Caco-2 (cell line): ENCODE measurements at regions not wholly inside any gene's neighbourhood (a gene's known extent, or its start where the extent isn't known, plus 50 kb on each side); places are given as distances from the start of the nearest gene placed in this dataset.

ENCODE experiments used
- BruUV-seq: library from RNA; stranded (reverse); fragments of 400-500 nt; replicated peaks from 2 replicates; lab custom pipeline; 2021; lab: Mats Ljungman, UMichigan
- CTCF ChIA-PET: fragments of 300-600 bp; sonication (Branson Sonifier 250); formaldehyde crosslinking; loops from one replicate; lab custom pipeline; 2022; ENCODE audit warnings: antibody characterized with exemption; lab: Charles Lee
- POLR2A ChIA-PET: fragments of 300-600 bp; sonication (Branson Sonifier 250); formaldehyde crosslinking; loops from one replicate; lab custom pipeline; 2022; ENCODE audit warnings: antibody characterized with exemption; lab: Charles Lee
- DNase-seq, 2 experiments: peaks; one replicate each; pipeline versions ENCODE4 v3.0.0 to v3.0.0-alpha.2; 2020 to 2022
- H3K27me3 ChIP-seq: replicated peaks from 2 replicates; pipeline ENCODE4 v1.6.0; 2011; ENCODE audit warnings: low read length; ENCODE audit not compliant: control insufficient read depth, insufficient read depth
- H3K36me3 ChIP-seq: 2 replicates; pipeline ENCODE4 v1.5.1; 2011; ENCODE audit warnings: low read length; ENCODE audit not compliant: control insufficient read depth, insufficient read depth
- H3K4me1 ChIP-seq: fragments of 250-450 bp; sonication (Bioruptor Pico); 2 replicates; pipeline ENCODE4 v1.5.1; 2020; ENCODE audit warnings: mild to moderate bottlenecking
- H3K4me3 ChIP-seq: 2 replicates; pipeline ENCODE4 v1.5.1; 2011; ENCODE audit warnings: low read depth, mild to moderate bottlenecking, control low read depth, low read length
- H3K9me3 ChIP-seq: fragments of 250-450 bp; sonication (Bioruptor Pico); 2 replicates; pipeline ENCODE4 v1.5.1; 2020; ENCODE audit warnings: mild to moderate bottlenecking, moderate library complexity
- H3K27ac Mint-ChIP-seq: one replicate; pipeline ENCODE4 v1.8.0; 2022; ENCODE audit warnings: mixed read lengths; ENCODE audit not compliant: unreplicated experiment
- H3K27me3 Mint-ChIP-seq: one replicate; pipeline ENCODE4 v1.8.0; 2022; ENCODE audit warnings: mixed read lengths; ENCODE audit not compliant: insufficient read depth, unreplicated experiment
- H3K36me3 Mint-ChIP-seq: one replicate; pipeline ENCODE4 v1.8.0; 2022; ENCODE audit warnings: mild to moderate bottlenecking, mixed read lengths; ENCODE audit not compliant: insufficient read depth, unreplicated experiment
- H3K4me1 Mint-ChIP-seq: one replicate; pipeline ENCODE4 v1.8.0; 2022; ENCODE audit warnings: low read depth, mixed read lengths; ENCODE audit not compliant: unreplicated experiment
- H3K4me3 Mint-ChIP-seq: one replicate; pipeline ENCODE4 v1.8.0; 2022; ENCODE audit warnings: mild to moderate bottlenecking, moderate library complexity, mixed read lengths; ENCODE audit not compliant: unreplicated experiment
- H3K9me3 Mint-ChIP-seq: one replicate; pipeline ENCODE4 v1.8.0; 2022; ENCODE audit warnings: mixed read lengths; ENCODE audit not compliant: unreplicated experiment
- CTCF ChIP-seq, 2 experiments: fragments of 200-600 bp in 1 of 2; IDR thresholded peaks; 1 replicate in 1 of 2; 2 replicates in 1 of 2; pipeline versions ENCODE4 v1.5.1 to v1.8.0; 2011 to 2022; ENCODE audit warnings: antibody characterized with exemption in 1 of 2, control low read depth in 1 of 2, inconsistent platforms in 1 of 2, low read depth in 1 of 2, low read length in 1 of 2, mild to moderate bottlenecking in 1 of 2, moderate library complexity in 1 of 2; ENCODE audit not compliant: insufficient read depth in 1 of 2, severe bottlenecking in 1 of 2, unreplicated experiment in 1 of 2
- intact Hi-C: fragments of 100-400 bp; cut with micrococcal nuclease; formaldehyde crosslinking; loops from one replicate; pipeline ENCODE4 v1.10.0; 2022; ENCODE audit not compliant: unreplicated experiment

DNA sequence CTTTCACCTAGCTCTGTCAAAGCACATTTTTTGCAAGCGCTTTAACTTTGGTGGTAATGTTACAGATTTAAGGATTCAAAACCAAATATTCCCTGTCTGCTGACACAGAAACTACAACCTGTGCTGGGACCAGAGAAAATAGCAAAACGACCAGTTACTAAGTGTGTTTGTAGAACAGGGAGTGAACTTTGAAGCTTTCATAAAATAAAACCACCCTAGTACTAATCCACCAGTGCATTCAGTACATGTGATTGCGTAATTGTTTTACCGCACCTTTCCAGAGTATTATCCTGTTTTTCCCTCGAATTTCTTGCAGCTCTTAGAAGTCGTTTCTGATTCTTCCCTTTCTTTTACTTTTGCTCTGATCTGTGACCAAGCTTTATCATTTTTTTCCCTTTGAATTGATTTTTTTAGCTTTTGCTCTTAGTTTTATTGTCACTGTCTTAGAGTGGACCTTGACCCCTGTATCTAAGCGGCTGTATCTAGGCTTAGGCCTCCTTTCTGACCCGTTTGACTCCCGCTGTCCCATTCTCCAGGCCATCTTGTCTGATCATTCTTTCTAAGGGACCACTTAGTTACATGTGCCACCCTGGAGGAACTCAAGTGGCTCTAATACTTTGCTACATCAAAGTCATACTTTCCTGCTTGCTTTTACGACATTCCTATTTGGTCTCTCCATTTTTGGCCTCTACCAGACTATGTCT is 429.4 kb downstream of the PCNX1 start:
- Histone ChIP-seq H3K4me3 (no peak overlapping the region), H3K4me1 (peaks cover 54% of the 10 kb centered on the region), H3K27me3 (no peaks in the 10 kb centered on the region), H3K9me3 (no peaks in the 10 kb centered on the region), H3K36me3 (no peaks in the 10 kb centered on the region)
- POLR2A ChIA-PET, result interaction anchor here (0.6 to 0.8 kb wide), 2 partner anchors 15 to 351 kb away, joined by 5 read pairs; partner anchors contain the start of gene SIPA1L1
- peaks cover 20% of the 10 kb centered on the region for H3K9me3 Mint-ChIP-seq
- no peaks in the 10 kb centered on the region for H3K27me3 Mint-ChIP-seq
- H3K4me3 Mint-ChIP-seq, result peak overlapping the region; percentile 62
- peak; percentile 42 to 44 for DNase-seq
- peaks cover 28% of the 10 kb centered on the region for H3K36me3 Mint-ChIP-seq
- intact Hi-C loops, result loop anchor here (1.0 to 5.0 kb wide), 3 partner anchors 14 to 351 kb away; no protein-coding TSS in a partner anchor
- CTCF ChIA-PET, result interaction anchor here (0.6 kb wide), 1 partner anchor 47 kb away, joined by 7 read pairs; no protein-coding TSS in a partner anchor
- peaks cover 49% of the 10 kb centered on the region for H3K4me1 Mint-ChIP-seq
- BruUV-seq, result no TSS peak
- peak overlapping the region; percentile 53 for H3K27ac Mint-ChIP-seq
- no peak for TF ChIP-seq CTCF (IDR thresholded peaks at IDR 0.05; ENCODE audit: insufficient read depth in 1 of 2, low read depth in 1 of 2, low read length in 1 of 2, severe bottlenecking in 1 of 2, unreplicated experiment in 1 of 2)

- Mint-ChIP-seq H3K4me3 (peak overlapping the region; percentile 29), H3K4me1 (peaks cover 56% of the 10 kb centered on the region), H3K36me3 (peaks cover 31% of the 10 kb centered on the region), H3K27me3 (no peaks in the 10 kb centered on the region), H3K9me3 (peaks cover 20% of the 10 kb centered on the region), H3K27ac (peak overlapping the region; percentile 53)
- Histone ChIP-seq H3K9me3 (no peaks in the 10 kb centered on the region), H3K27me3 (no peaks in the 10 kb centered on the region), H3K36me3 (no peaks in the 10 kb centered on the region), H3K4me3 (no peak overlapping the region), H3K4me1 (peaks cover 66% of the 10 kb centered on the region)
- no TSS peak for BruUV-seq
- intact Hi-C loops, result loop anchor here (5.0 kb wide), 2 partner anchors 34 to 349 kb away; no protein-coding TSS in a partner anchor
- DNase-seq, result peak; percentile 16 to 38
- CTCF ChIA-PET, result no interaction called here
- POLR2A ChIA-PET, result no interaction called here
- no peak for TF ChIP-seq CTCF (IDR thresholded peaks at IDR 0.05; ENCODE audit: insufficient read depth in 1 of 2, low read depth in 1 of 2, low read length in 1 of 2, severe bottlenecking in 1 of 2, unreplicated experiment in 1 of 2)
Observed at GRCh38 chr14:71338153-71338552, 430.9 kb downstream of the PCNX1 start.

DNA sequence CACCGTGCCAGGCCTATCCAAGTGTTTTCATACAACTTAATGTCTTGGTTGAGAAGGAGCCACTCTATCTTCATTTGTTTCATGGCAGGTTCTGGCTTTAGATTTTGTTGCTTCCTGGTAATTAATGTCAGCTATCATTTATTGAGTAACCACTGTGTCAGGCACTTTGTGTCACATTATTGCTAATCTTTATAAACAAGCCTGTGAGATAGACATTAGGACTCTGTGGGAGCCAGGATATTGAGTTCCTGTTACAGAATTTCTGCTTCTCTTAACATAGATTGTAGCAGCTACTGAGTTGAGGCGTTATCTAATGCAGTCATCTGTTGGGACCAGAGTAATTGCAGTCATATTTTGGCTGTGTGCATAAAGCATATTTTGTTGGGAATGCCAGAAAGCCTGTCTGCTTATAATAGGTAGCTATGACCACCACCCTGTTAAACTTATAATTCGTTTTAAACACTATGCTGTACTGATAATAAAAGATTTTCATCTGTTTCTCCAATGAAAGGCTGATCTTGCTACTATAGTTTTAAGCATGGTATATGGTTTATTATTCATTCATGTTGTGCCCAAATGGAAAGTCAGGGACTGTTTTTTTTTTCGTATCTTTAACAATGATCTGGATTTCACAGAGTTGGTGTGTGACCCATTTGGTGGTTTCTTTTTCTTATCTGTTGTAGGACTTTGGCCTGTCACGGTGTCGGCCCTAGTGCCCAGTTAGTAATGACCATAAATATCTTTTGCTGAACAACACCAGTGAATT is 432.6 kb downstream of the PCNX1 start:
- BruUV-seq, result no TSS peak
- POLR2A ChIA-PET, result interaction anchor here (1.1 kb wide), 1 partner anchor 19 kb away, joined by 3 read pairs; no protein-coding TSS in a partner anchor
- no peaks in the 10 kb centered on the region for H3K9me3 ChIP-seq
- Mint-ChIP-seq H3K27ac (peak overlapping the region; percentile 5), H3K36me3 (peaks cover 30% of the 10 kb centered on the region), H3K27me3 (no peaks in the 10 kb centered on the region), H3K4me1 (peaks cover 54% of the 10 kb centered on the region), H3K4me3 (peak overlapping the region; percentile 32), H3K9me3 (peaks cover 10% of the 10 kb centered on the region)
- H3K27me3 ChIP-seq, result no peaks in the 10 kb centered on the region
- CTCF ChIA-PET, result no interaction called here
- DNase-seq, result peak in 1 of 2 experiments; percentile 29
- no peaks in the 10 kb centered on the region for H3K36me3 ChIP-seq
- no peak for TF ChIP-seq CTCF (IDR thresholded peaks at IDR 0.05; ENCODE audit: insufficient read depth in 1 of 2, low read depth in 1 of 2, low read length in 1 of 2, severe bottlenecking in 1 of 2, unreplicated experiment in 1 of 2)
- H3K4me1 ChIP-seq, result peaks cover 67% of the 10 kb centered on the region
- no peak overlapping the region for H3K4me3 ChIP-seq
- intact Hi-C loops, result loop anchor here (5.0 kb wide), 3 partner anchors 32 to 347 kb away; no protein-coding TSS in a partner anchor
